LoVo (cell line): ENCODE measurements at regions not wholly inside any gene's neighbourhood (a gene's known extent, or its start where the extent isn't known, plus 50 kb on each side); places are given as distances from the start of the nearest gene placed in this dataset.

ENCODE experiments used
- DNase-seq: peaks from one replicate; pipeline ENCODE4 v3.0.0-alpha.2; 2016; ENCODE audit warnings: low spot score

DNA sequence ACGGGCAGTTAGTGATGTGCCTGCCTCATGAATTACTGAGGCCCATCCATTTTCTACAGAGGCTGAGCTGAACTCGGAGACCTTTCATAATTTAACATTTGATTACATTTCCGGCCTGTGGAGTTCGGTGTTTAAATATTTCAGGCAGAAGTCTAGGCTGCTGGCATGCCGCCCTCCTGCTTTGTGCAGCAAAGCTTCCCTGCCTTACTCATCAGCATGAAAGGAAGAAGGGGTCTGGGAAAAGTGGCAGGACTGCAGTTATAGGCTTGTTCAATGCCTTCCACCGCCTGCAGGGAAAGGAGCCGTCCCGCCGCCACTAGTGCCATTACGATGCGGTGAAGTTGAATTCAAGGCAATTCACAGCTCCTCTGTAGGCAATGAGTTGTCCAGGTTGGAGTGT is 527.9 kb downstream of the NPHP4 start:
- no peak for DNase-seq

DNA sequence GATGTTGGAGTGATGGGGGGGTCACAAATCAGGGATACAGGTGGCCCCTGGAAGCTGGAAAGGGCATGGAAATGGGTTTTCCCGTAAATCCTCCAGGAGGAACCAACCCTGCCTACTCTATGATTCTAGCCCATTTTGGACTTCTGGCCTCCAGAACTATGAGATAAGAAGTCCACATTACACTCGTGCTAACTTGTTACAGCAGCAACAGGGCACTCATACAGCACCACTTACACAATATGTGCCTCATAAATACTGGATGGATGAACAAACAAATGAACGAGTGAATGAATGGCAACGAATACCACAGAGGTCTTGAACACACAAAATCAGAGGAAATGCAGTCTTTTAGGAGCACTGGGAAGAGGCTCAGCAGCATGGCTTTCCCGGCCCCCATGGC is 531.3 kb downstream of the NPHP4 start:
- no peak for DNase-seq

DNA sequence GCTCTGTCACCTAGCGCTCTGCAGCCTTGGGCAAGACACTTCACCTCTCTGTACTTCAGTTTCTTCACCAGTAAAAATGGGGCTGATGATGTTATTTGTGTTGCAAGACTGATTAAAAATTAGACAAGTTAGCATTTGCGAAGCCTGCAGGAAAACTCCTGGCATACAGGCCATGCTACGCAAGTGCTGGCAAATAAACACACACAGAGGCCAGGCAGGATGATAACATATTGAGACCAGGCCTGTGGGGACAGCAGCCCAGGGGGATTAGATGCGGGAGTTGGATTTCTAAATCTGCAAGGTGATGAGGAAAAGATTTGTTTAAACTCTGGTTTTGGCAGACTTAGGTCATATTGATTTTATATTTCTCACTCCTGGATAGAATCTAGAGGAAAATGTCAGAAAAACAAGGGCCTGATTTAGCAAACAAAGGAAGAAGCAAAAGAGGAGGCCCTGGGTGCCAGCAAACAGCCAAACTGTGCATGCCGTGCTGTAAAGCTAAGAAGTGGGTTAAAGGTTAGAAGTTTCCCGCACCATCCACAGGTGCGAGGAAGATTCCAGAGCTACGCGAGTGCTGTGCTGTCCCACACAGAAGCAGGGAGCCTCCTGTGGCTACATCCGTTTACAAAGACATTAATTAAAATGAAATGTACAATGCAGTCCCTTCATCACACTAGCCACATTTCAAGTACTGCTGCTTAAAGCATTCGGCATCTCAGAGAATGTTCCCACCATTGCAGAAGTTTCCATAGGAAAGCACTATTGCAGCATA is 532.2 kb downstream of the NPHP4 start:
- DNase-seq, result no peak

DNA sequence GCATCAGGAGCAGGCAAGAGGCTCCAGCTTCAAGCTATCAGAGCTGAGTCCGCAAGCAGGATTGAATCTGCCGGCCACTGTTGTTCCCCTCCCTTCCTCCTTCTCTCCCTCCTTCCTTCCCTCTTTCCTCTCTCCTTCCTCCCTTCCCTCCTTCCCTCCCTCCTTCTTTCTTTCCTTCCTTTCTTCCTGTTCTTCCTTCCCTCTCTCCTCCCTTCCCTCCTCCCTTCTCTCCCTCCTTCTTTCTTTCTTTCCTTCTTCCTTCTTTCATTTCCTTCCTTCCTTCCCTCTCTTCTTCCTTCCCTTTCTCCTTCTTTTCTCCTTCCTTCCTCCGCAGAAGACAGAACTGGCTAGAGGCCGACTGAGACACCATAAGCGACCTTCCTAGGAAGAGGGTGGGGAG is 534.0 kb downstream of the NPHP4 start:
- no peak for DNase-seq

DNA sequence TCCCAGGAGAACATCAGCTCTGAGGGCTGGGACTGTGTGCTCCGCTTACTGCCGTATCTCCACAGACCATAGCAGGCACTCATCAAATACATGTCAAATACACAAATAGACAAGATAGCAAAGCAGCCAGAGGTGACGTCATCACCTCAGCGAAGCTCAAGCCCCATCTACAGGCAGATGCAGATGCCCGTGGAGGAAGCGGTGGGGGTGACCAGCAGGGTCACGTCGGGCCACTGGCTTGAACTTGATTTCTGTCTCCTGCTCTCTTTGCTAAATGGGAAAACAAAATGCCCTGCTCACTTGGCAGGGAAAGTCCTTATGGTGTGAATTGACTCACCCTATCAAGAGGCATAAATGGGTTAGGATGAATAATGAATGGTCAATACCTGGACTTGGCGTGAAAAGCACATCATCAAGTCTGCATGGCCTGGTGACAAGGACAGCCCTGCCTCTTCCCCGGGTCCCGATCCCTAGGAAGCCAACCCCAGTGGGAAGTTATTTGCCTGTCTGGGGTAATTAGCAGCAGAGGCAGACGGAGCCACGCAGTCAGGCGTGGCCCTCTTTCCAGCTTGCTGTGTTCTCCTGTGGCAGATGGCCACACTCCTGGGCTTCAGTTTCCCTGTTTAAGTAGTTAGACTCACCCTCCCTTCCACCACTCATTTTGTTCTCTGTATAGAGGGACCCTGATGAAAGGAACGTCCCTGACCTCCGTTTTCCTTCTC is 536.0 kb downstream of the NPHP4 start:
- no peak for DNase-seq

DNA sequence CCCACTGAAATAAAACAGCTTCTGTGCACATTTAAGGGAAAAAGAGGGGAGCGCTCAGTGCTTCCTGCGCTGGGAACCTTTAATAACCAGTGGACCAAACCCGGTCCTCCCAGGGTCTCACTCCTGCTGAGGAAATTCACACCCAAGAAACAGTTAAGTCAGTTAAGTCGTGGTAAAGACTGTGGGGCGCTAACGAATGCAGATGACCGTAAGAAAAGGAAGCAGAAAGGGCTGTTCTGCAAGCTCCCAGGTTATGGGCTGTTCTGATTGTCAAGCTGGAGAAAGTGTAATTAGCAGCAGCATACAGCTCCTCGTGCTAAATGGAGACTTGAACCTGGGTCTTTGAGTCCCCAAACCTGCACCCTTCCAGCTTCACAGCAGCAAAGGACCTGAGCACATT is 536.6 kb downstream of the NPHP4 start:
- no peak for DNase-seq

DNA sequence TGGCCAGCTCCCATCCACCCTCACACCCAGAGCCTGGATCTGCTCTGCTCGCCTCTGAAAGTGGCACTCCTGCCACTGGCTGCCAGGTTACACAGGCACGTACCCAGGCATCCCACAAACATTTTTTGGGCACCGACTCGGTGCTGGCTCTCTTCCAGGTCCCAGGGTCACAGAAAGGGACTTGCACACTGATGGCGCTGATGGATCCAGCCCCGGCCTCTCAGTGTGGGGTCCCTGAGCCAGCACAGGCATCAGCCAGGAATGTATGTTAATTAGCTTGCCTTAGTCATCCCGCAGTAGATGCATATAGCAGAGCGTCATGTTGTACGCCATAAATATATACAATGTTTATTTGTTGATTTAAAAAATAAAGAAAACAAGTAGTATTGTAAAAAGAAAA is 537.2 kb downstream of the NPHP4 start:
- DNase-seq, result no peak

DNA sequence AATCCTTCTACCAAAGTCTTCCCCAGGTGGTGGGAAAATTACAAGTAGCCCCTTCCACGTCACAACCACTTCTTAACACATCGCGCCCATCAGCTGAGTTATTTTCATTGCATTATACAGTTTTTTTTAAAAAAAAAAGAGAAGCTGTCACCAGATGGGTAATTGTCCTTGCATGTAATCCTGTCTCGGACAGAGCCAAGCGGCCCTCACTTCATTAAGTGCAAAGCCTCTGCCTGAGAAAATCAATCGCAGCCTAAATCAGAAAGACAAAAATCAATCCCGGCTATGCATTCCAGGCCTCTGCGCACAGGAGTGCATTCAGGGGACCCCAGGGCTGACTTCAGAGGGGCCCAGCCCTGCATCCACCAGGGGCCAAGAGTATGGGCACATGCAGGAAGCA is 538.9 kb downstream of the NPHP4 start:
- no peak for DNase-seq

DNA sequence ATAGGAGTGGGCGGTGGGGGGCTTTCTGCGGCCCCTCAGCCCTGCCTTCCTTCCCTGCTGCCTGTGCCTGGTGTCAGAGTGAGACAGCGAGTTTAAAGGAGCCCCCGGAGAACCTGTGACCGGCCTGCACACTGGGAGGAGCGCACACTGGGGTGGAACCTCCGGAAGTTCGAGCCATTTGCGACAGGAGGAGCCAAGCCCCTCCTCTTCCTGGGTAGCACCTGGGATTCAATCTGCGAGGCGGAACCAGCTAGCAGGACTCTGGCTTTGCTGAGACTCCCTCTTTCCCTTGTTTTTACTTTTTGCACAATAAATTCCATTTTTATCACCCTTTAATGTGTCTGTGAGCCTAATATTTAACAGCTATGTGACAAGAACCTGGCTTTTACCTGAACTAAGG is 540.6 kb downstream of the NPHP4 start:
- DNase-seq, result no peak

DNA sequence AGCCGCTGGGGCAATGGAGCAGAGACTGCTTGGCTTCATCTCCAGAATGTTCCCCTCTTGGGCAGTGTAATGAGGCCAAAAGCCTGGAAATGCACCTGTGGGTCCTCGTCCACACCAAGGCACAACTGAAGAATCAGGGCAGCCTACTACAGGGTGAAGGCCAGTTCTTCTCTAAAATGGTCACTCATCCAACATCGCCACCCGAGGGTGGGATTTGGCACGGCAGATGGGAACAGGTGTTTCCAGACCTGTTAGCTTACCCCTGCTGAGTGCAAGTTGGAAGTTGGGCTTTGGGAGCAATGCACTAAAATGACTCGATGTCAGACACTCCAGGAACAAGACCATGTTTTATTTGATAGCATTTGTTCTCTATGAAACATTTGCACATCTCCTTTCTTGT is 543.7 kb downstream of the NPHP4 start:
- DNase-seq, result no peak

DNA sequence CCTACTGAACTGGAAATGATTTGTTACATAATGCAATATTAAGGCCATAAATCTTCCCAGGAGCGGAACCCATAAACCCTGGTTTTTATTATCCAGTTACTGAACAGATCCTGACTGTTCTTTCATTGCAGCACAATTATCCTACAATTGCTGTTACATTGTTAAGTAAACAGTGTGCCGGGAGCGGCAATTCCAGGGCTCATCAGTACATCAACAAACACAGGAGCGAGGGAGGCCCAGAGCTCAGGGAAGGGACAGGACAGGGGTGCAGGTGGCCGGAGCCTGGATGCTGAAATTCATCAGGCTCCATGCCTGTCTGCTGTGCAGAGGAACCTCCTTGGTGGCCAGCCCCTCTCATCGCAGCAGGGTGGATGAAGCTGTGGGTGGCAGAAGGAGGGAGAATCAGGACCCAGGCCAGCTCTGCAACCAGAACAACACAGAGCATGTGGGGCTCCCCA is 544.7 kb downstream of the NPHP4 start:
- no peak for DNase-seq

DNA sequence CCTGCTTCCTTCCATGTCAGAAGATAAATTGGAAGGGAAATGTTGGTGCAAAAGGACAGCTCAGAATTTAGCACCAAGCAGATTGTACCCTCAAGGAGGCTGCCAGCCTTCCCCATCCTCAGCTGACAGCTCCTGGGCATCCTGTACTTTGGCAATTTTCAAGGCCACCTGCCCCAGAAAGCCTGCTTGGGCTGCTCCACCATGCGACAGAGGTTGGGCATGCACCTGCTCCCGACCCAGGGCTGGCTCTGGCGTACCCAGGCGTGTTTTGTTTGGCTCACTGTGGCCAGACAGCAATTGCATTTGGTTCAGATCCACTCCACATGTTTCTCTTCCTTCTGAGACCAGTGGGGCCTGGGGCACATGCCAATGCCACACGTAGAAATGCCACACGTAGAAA is 547.8 kb downstream of the NPHP4 start:
- no peak for DNase-seq

DNA sequence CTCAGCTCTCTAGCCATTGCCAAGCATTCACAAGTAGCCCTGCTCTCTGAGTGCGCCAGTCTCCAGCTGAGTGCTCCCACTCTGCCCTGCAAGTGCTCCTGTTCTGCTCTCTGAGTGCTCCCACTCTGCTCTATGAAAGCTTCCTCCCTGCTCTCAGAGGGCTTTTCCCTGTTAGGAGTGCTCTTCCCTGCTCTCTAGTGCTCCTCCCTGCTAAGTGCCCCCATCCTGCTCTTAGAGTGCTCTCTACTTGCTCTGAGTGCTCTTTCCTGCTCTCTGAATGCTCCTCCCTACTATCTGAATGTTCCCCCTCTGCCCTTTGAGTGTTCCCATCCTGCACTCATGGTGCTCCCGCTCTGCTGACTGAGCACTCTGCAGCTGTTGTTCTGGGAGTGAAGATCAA is 555.4 kb downstream of the NPHP4 start:
- no peak for DNase-seq

DNA sequence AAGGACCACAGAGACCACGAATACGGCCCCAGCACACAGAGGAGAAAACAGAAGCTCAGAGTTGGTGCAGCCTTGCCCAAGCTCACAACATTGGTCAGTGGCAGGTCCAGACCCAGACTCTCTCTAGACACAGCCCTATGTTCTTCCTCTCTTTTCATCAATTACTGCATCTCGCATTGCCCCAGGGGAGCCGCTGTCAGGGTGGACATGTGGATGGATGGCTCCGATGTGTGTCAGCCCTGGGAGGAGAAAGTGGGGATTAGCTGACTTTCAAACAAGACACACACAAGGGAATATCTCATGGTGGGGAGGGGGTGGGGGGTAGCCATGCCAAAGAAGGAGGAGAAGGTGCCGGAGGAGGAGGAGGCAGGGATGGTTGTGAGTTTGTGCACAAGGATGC is 556.8 kb downstream of the NPHP4 start:
- DNase-seq, result no peak

DNA sequence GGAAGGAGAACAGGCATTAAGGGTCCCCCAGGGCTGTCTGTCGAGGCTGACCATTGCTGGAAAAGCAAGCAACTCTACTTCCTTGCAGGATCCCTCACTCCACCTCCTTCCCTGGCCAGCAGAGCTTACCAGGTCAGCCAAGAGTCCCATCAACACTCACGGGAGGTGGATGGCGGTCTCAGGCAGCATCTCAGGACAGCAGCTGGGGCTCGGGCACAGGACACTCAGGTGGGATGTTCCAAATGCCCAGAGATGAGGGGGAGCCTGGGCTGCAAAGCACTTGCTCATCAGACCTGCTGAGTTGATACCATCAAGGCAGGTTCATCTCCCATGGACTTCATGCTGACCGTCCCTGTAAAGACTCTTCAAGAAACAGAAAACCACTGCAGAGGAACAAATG is 559.8 kb downstream of the NPHP4 start:
- no peak for DNase-seq

DNA sequence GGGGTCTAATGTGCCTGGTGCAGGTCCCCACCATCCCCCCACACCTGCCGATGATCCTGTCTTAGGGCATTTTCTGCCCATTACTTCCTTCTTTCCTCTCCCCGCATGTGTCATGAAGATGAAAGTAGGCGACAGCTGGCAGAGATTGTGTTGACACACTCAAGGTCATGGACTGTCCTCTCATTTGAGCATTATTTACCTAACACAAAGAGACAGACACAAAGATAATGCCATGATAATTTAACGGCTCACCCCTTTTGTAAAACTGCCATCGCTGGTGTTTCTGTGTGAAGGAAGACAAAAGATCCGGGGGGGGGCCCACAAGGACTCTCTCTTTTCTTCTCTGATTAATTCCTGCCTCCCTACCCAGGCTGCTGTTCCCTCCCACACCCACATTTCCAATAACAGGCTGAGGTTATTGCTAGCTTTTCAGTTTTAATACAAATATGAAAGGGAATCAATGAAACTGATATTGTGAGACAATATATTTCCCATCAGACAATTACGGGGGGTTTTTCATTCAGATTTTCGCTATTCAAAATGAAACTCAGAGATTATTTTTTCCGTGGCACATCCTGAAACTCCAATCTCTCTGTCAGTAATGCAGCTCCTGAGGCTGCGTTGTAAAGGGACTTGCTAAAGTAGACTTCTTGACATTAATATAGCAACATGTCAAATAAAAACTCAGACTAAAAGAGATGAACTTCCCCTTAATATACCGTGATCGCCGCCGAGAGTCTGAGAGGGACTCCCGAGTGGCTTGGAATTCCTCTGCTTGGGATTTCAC is 561.1 kb downstream of the NPHP4 start:
- no peak for DNase-seq

DNA sequence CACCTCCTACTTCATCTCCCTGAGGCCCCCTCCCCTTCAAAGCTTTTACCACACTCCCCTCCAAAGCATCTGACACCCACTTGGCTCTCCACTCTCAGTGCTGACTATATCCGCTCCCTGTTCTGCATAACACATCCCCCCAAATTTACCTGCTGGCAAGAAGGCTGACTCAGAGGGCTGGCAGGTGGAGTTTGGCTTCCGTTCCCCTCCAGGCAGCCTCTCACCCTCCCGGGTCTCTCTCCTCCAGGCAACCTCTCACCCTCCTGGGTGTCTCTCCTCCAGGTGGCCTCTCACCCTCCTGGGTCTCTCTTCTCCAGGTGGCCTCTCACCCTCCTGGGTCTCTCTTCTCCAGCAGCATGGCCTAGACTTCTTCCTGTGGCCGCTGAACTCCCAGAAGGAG is 562.1 kb downstream of the NPHP4 start:
- no peak for DNase-seq

DNA sequence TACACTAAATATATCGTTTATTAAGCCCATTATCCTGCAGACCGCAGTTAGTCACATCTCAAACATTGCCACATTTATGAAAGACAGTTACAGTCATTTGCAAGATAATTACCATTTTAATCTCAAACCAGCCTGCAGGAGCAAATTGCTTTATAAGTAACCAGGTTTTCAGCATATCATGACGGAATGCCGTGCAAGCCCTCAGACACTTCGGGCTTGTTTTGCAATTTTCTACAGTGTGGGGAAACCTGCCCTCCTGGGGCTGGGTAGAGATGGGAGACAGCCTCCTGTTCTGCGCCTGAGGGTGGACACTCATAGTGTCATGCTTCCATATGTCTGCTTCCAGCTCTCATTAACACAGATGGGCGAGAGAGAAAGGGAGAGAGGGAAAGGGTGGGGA is 563.9 kb downstream of the NPHP4 start:
- DNase-seq, result no peak

DNA sequence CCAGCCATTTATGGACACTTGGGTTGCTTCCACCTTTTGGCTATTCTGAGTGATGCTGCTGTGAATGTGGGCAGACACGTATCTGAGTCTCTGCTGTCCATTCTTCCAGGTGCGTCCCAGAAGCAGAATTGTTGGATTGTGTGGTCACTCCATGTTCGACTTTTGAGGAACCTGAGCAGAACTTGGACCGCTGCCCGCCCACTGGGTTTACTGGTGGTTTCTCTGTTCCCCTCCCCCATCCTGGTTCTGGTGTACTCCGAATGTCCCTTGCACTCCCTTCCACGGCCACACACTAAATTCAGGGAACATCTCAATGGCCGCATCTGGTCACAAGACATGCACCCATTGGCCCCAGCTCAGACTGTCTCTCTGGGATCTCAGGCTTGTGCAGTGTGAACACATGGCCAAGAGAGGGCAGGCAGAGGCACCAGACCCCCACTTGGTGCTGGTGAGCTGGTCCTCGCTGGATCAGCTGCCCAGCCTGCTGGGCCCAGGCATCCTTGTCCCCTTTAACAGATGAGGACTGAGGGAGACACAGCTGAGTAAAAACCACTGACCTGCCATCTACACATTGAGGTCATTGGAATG is 565.1 kb downstream of the NPHP4 start:
- no peak for DNase-seq

DNA sequence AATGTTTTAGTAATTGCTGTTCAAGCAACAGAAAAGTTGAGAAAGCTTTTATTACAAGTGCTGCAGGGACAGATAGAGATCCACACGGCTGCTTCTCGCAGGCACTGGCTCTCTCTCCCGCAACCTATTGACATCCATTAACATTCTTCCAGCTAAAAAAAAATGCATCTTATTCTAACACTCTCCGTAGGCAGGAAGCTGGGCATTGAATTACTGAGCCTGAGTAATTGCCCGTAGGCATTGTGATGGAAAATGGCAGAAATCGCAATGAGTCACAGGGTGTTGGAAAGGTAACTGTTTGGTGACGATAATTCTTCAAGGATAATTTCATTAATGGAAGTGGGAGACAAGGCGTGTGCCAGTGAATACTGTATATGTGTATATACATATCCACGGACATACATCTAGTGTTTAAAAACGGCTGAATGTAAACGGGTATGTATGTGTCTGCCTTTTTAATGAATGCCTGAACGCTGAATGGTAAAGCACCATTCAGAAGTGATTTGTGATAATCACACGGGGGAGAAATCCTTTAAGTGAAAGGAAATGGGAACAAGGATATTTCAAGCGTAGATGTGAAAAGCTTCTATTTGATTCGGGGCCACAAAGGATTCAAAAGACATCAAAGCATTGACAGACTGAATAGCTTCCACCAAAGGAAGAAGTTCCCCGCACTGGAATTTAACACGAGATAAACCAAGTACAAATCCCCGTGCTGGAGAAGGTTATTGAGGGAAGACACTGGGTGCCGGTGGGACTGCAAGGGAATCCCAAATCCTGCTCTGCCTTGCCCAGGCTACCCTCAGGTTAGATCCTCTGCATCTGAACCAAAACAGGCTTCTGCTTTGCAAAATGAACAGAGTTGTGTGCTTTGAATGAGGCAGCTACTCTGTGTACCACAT is 567.2 kb downstream of the NPHP4 start:
- DNase-seq, result no peak

DNA sequence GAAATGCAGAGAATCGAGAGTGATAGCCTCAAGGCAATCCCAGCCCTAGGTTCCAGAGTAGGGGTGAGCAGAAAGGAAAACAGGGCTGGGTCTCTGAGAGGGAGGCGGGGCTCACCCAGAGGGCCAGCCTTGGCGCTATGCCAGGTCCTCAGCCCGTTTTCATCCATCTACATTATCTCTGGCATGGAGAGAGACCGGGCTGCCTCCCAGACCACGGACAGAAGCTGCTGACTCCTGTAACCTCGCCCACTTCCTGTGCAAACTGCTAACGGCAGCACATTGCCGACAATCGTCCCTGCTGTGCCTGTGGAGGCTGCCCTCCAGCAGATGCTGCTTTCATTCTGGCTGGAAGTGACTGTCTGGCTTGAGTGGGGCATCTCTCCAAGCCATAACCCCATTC is 569.1 kb downstream of the NPHP4 start:
- DNase-seq, result peak; percentile 4

DNA sequence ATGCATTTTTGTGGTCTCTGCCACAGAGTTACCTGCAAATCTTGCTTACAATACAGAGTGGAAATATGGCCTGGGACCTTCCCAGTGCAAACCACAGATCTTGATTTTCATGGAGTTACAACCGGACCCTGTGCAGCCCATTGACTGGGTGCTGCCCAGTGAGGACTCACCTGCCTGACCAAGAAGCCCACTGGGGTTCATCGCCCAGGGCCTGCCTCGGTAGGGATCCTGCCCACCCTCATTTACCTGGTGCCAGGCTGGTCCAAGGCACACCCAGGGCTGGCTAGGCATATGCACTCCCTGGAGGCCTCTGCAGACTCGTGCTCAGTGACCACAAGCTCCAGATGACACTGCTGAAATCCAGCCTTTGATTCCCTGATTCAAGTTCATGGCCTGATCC is 572.7 kb downstream of the NPHP4 start:
- DNase-seq, result no peak
